Lower leg skin (tissue), 3 donors: ENCODE measurements at regions not wholly inside any gene's neighbourhood (a gene's known extent, or its start where the extent isn't known, plus 50 kb on each side); places are given as distances from the start of the nearest gene placed in this dataset.

Experiments
- CTCF ChIP-seq, 3 donors: fragments of 450-650 bp; IDR thresholded peaks; one replicate each; pipeline ENCODE4 v1.5.1; 2016; ENCODE audit warnings: antibody characterized with exemption in 3 of 3, mild to moderate bottlenecking in 3 of 3, moderate library complexity in 2 of 3
- POLR2A ChIP-seq, 2 donors: fragments of 450-650 bp; IDR thresholded peaks; one replicate each; pipeline ENCODE4 v1.6.1; 2016 to 2017; ENCODE audit warnings: antibody characterized with exemption in 2 of 2, mild to moderate bottlenecking in 1 of 2, moderate library complexity in 1 of 2

GRCh38 chrY:21180921-21181320 is 330.2 kb upstream of the RBMY1B start:
- no peak for TF ChIP-seq CTCF (IDR thresholded peaks at IDR 0.05)
- no peak for TF ChIP-seq POLR2A (IDR thresholded peaks at IDR 0.05)
